GM12878 (cell line): ENCODE measurements at regions not wholly inside any gene's neighbourhood (a gene's known extent, or its start where the extent isn't known, plus 50 kb on each side); places are given as distances from the start of the nearest gene placed in this dataset.

ENCODE experiments used
- ATAC-seq: fragments of 200-7000 bp; cut with Tn5 transposase; 3 replicates; pipeline ENCODE4 v1.9.1; 2020; ENCODE audit warnings: mild to moderate bottlenecking, moderate library complexity
- BruUV-seq: library from RNA; stranded (reverse); fragments of 400-500 nt; replicated peaks from 2 replicates; lab custom pipeline; 2021; lab: Mats Ljungman, UMichigan
- CTCF ChIA-PET: fragments of 300-600 bp; sonication (Branson Sonifier 250); formaldehyde crosslinking; extraction: SDS; loops from one replicate; lab custom pipeline; 2021; ENCODE audit warnings: inconsistent platforms; lab: Yijun Ruan, JAX
- POLR2A ChIA-PET: fragments of 350-600 bp; formaldehyde crosslinking; extraction: SDS; loops from one replicate; lab custom pipeline; 2021; ENCODE audit warnings: inconsistent platforms; lab: Charles Lee
- RAD21 ChIA-PET: fragments of 300-600 bp; sonication (Branson Sonifier 250); formaldehyde crosslinking; loops from one replicate; lab custom pipeline; 2023; ENCODE audit warnings: antibody characterized with exemption; ENCODE audit not compliant: unreplicated experiment; lab: Charles Lee
- SMC1A ChIA-PET: fragments of 300-600 bp; sonication (Branson Sonifier 250); formaldehyde crosslinking; loops from one replicate; lab custom pipeline; 2023; ENCODE audit not compliant: unreplicated experiment, uncharacterized antibody; lab: Charles Lee
- DNase-seq: peaks from one replicate; pipeline ENCODE4 v3.0.0-alpha.2; 2011; ENCODE audit warnings: low read depth, low spot score
- FAIRE-seq: peaks from 3 replicates; lab custom pipeline; 2011; peaks lifted over from hg19 to GRCh38; lab: Jason Lieb, UNC
- H2AFZ ChIP-seq: 2 replicates; pipeline ENCODE4 v1.6.0; 2011; ENCODE audit warnings: low read depth, low read length, control low read depth; ENCODE audit not compliant: control insufficient read depth
- H3K27ac ChIP-seq: 2 replicates; pipeline ENCODE4 v1.5.1; 2011; ENCODE audit warnings: control low read depth; ENCODE audit not compliant: control insufficient read depth, insufficient read depth
- H3K27me3 ChIP-seq, 2 experiments: replicated peaks in 1 of 2; 2 replicates each; pipeline versions ENCODE4 v1.6.0 to v1.6.1; 2011; ENCODE audit warnings: low read length in 1 of 2; ENCODE audit not compliant: control insufficient read depth in 2 of 2, insufficient read depth in 2 of 2
- H3K36me3 ChIP-seq, 2 experiments: 2 replicates each; pipeline ENCODE4 v1.5.1; 2011; ENCODE audit warnings: low read length in 1 of 2; ENCODE audit not compliant: control insufficient read depth in 2 of 2, insufficient read depth in 2 of 2
- H3K4me1 ChIP-seq: 2 replicates; pipeline ENCODE4 v1.6.1; 2011; ENCODE audit warnings: mild to moderate bottlenecking, low read length, moderate library complexity, mixed read lengths; ENCODE audit not compliant: control insufficient read depth, insufficient read depth
- H3K4me2 ChIP-seq: 2 replicates; pipeline ENCODE4 v1.6.0; 2011; ENCODE audit warnings: control low read depth; ENCODE audit not compliant: control insufficient read depth, insufficient read depth
- H3K4me3 ChIP-seq: fragments of 200-600 bp; sonication (generic); 2 replicates; pipeline ENCODE4 v1.5.1; 2016
- H3K79me2 ChIP-seq: 2 replicates; pipeline ENCODE4 v1.6.0; 2011; ENCODE audit warnings: low read length; ENCODE audit not compliant: control insufficient read depth, insufficient read depth
- H3K9ac ChIP-seq: 2 replicates; pipeline ENCODE4 v1.8.0; 2011; ENCODE audit warnings: low read length, control low read depth, mixed read lengths; ENCODE audit not compliant: control insufficient read depth, insufficient read depth
- H3K9me3 ChIP-seq: replicated peaks from 3 replicates; pipeline ENCODE4 v1.5.1; 2011; ENCODE audit warnings: mild to moderate bottlenecking, low read length; ENCODE audit not compliant: control insufficient read depth, insufficient read depth
- H4K20me1 ChIP-seq: 2 replicates; pipeline ENCODE4 v1.6.0; 2011; ENCODE audit not compliant: control insufficient read depth, insufficient read depth
- CHD4 ChIP-seq: fragments of 200-600 bp; sonication (generic); IDR thresholded peaks from 2 replicates; pipeline ENCODE4 v1.6.1; 2016; ENCODE audit warnings: mild to moderate bottlenecking
- CREB1 ChIP-seq: IDR thresholded peaks from 2 replicates; pipeline ENCODE4 v1.6.1; 2012; ENCODE audit warnings: low read depth, mild to moderate bottlenecking, inconsistent platforms
- HDAC6 ChIP-seq: fragments of 200-600 bp; sonication (generic); IDR thresholded peaks from one replicate; pipeline ENCODE4 v1.8.0; 2017; ENCODE audit warnings: antibody characterized with exemption; ENCODE audit not compliant: unreplicated experiment
- HDGF ChIP-seq: fragments of 450-650 bp; IDR thresholded peaks from 2 replicates; pipeline ENCODE4 v1.6.1; 2016; ENCODE audit warnings: antibody characterized with exemption
- MEF2B ChIP-seq: fragments of 450-650 bp; IDR thresholded peaks from 2 replicates; pipeline ENCODE4 v1.6.1; 2018; ENCODE audit warnings: mild to moderate bottlenecking, moderate library complexity; ENCODE audit not compliant: partially characterized antibody, poor library complexity, severe bottlenecking
- NFXL1 ChIP-seq: fragments of 450-650 bp; IDR thresholded peaks from 2 replicates; pipeline ENCODE4 v1.6.1; 2017; ENCODE audit warnings: antibody characterized with exemption, mild to moderate bottlenecking, borderline replicate concordance
- NFYA ChIP-seq: IDR thresholded peaks from 2 replicates; pipeline ENCODE4 v1.6.1; 2011; ENCODE audit warnings: low read depth, mild to moderate bottlenecking, low read length, improper control_type of control experiment, borderline replicate concordance
- NFYB ChIP-seq: IDR thresholded peaks from 2 replicates; pipeline ENCODE4 v1.6.1; 2011; ENCODE audit warnings: low read depth, mild to moderate bottlenecking, low read length, improper control_type of control experiment, moderate library complexity; ENCODE audit not compliant: insufficient read depth
- NRF1 ChIP-seq: conservative IDR thresholded peaks from 2 replicates; pipeline ENCODE4 v1.6.1; 2011; ENCODE audit warnings: mild to moderate bottlenecking, low read depth, low read length, improper control_type of control experiment
- PML ChIP-seq: IDR thresholded peaks from 2 replicates; pipeline ENCODE4 v1.6.1; 2012; ENCODE audit warnings: low read length, inconsistent platforms
- POLR2AphosphoS2 ChIP-seq: IDR thresholded peaks from 2 replicates; pipeline ENCODE4 v1.6.1; 2011; ENCODE audit warnings: low read depth, mild to moderate bottlenecking, low read length, improper control_type of control experiment, moderate library complexity
- POU2F2 ChIP-seq: IDR thresholded peaks from 3 replicates; pipeline ENCODE4 v1.6.1; 2011; ENCODE audit warnings: low read depth, mild to moderate bottlenecking, low read length, borderline replicate concordance
- SIX5 ChIP-seq: IDR thresholded peaks from 2 replicates; pipeline ENCODE4 v1.6.1; 2011; ENCODE audit warnings: mild to moderate bottlenecking, low read depth, low read length, moderate library complexity; ENCODE audit not compliant: severe bottlenecking
- WGBS: methylation state at CpG from one replicate; pipeline ENCODE4 v1.1.6; 2016; ENCODE audit warnings: low lambda C conversion rate; ENCODE audit not compliant: insufficient replicate concordance, insufficient coverage; ENCODE audit errors: missing lambda C conversion rate; 5-methylcytosine and 5-hydroxymethylcytosine counted together
- in situ Hi-C: fragments of 300-500 bp; cut with MboI; formaldehyde crosslinking; loops from 9 replicates; pipeline ENCODE4 v1.14.3; 2018; ENCODE audit warnings: mixed read lengths
- intact Hi-C: fragments of 100-400 bp; cut with micrococcal nuclease; formaldehyde crosslinking; loops from one replicate; pipeline ENCODE4 v1.14.2; 2022; ENCODE audit not compliant: unreplicated experiment
- TF ChIP-seq, protein P1 (sequence below): fragments of 450-650 bp; IDR thresholded peaks from 2 replicates; pipeline ENCODE4 v1.6.1; 2018; ENCODE audit warnings: mild to moderate bottlenecking, low read depth, moderate library complexity; ENCODE audit not compliant: partially characterized antibody
- TF ChIP-seq, protein P2 (sequence below): fragments of 450-650 bp; IDR thresholded peaks from 2 replicates; pipeline ENCODE4 v1.6.1; 2014; ENCODE audit warnings: mild to moderate bottlenecking

DNA sequence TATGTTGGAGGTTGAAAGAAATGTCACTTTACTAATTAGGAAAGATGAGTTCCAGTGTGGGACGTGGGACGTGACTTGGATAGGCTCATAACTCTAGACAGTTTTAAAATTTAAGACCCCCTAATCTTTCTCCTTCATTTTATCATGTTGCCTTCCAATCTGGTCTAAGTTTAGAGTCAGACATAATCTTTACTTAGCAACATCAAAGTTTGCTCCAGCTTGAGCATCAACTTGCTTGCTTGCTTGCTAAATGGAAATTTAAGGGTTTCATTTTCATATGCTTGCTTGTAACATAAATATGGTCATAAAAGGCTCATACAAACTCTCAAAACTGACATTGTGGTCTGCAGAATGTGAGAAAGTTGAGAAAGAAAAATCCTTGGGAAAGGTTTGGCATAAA, 428.9 kb downstream of the EPHA4 start (continued):
- TF ChIP-seq, protein P1, sequence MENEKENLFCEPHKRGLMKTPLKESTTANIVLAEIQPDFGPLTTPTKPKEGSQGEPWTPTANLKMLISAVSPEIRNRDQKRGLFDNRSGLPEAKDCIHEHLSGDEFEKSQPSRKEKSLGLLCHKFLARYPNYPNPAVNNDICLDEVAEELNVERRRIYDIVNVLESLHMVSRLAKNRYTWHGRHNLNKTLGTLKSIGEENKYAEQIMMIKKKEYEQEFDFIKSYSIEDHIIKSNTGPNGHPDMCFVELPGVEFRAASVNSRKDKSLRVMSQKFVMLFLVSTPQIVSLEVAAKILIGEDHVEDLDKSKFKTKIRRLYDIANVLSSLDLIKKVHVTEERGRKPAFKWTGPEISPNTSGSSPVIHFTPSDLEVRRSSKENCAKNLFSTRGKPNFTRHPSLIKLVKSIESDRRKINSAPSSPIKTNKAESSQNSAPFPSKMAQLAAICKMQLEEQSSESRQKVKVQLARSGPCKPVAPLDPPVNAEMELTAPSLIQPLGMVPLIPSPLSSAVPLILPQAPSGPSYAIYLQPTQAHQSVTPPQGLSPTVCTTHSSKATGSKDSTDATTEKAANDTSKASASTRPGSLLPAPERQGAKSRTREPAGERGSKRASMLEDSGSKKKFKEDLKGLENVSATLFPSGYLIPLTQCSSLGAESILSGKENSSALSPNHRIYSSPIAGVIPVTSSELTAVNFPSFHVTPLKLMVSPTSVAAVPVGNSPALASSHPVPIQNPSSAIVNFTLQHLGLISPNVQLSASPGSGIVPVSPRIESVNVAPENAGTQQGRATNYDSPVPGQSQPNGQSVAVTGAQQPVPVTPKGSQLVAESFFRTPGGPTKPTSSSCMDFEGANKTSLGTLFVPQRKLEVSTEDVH = no peak
- TF ChIP-seq NFYB (no peak), PML (no peak)
- TF ChIP-seq, all 136 proteins: peak for 0

DNA sequence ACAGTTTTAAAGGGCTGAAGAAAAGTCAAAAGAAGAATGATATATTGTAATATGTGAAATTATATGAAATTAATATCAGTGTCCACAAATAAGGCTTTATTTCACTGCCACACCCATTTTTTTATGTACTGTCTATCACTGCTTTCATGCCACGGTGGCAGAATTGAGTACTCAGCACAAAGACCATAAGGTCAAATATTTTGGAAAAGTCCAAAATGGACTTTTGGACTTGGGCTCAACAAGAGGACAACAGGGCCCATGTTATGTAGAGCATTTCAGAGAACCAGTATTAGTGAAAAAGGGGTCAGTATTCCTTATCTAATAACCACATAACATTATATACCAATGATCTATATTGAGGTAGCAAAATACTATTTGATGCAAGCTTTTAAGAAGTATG, 427.2 kb downstream of the EPHA4 start:
- BruUV-seq = no TSS peak
- DNase-seq (no peak), FAIRE-seq (no peak), ATAC-seq (no peak)
- no peaks in the 10 kb centered on the region for H3K79me2 ChIP-seq
- no peaks in the 10 kb centered on the region for H3K27me3 ChIP-seq
- no peak overlapping the region for H3K27ac ChIP-seq
- no peak overlapping the region for H3K4me2 ChIP-seq
- CTCF ChIA-PET = no interaction called here
- H4K20me1 ChIP-seq = no peaks in the 10 kb centered on the region
- no peak overlapping the region for H3K9ac ChIP-seq
- H3K9me3 ChIP-seq = no peaks in the 10 kb centered on the region
- TF ChIP-seq NFXL1 (no peak), MEF2B (no peak), SIX5 (no peak), HDGF (no peak), NRF1 (no peak), POU2F2 (no peak), CHD4 (no peak), HDAC6 (no peak), CREB1 (no peak), NFYA (no peak), POLR2AphosphoS2 (no peak)
- TF ChIP-seq, protein P2, sequence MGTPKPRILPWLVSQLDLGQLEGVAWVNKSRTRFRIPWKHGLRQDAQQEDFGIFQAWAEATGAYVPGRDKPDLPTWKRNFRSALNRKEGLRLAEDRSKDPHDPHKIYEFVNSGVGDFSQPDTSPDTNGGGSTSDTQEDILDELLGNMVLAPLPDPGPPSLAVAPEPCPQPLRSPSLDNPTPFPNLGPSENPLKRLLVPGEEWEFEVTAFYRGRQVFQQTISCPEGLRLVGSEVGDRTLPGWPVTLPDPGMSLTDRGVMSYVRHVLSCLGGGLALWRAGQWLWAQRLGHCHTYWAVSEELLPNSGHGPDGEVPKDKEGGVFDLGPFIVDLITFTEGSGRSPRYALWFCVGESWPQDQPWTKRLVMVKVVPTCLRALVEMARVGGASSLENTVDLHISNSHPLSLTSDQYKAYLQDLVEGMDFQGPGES = no peak
- TF ChIP-seq, all 136 proteins: peak for 0
- POLR2A ChIA-PET = no interaction called here
- WGBS = 4% methylated on average over 1 of the region's 1 CpG
- intact Hi-C loops (no loop called here), in situ Hi-C loops (no loop called here)
- Histone ChIP-seq H3K36me3 (no peaks in the 10 kb centered on the region), H3K4me3 (no peak overlapping the region), H3K4me1 (no peaks in the 10 kb centered on the region), H2AFZ (no peak overlapping the region)
- RAD21 ChIA-PET = no interaction called here
- SMC1A ChIA-PET = interaction anchor here (1.6 kb wide), 1 partner anchor 15 kb away, joined by 5 read pairs; no protein-coding TSS in a partner anchor
